CD4-positive, alpha-beta memory T cell (primary cell): ENCODE measurements at regions not wholly inside any gene's neighbourhood (a gene's known extent, or its start where the extent isn't known, plus 50 kb on each side); places are given as distances from the start of the nearest gene placed in this dataset.

Experiments used
- CTCF ChIA-PET: fragments of 350-600 bp; sonication (Branson Sonifier 250); formaldehyde crosslinking; loops from one replicate; lab custom pipeline; 2021; ENCODE audit warnings: inconsistent platforms; ENCODE audit not compliant: partially characterized antibody; lab: Charles Lee
- POLR2A ChIA-PET: fragments of 350-600 bp; sonication (Branson Sonifier 250); formaldehyde crosslinking; loops from one replicate; lab custom pipeline; 2021; ENCODE audit not compliant: partially characterized antibody; lab: Charles Lee
- DNase-seq, 5 donors: peaks; one replicate each; pipeline versions ENCODE4 v3.0.0 to v3.0.0-alpha.2; 2020 to 2022; ENCODE audit warnings: mixed read lengths in 1 of 5
- H3K27ac ChIP-seq: one replicate; pipeline ENCODE4 v1.7.0; 2013; ENCODE audit warnings: low read depth, low read length
- H3K27me3 ChIP-seq: 2 replicates; pipeline ENCODE4 v1.7.0; 2013; ENCODE audit warnings: mild to moderate bottlenecking, low read length, moderate library complexity; ENCODE audit not compliant: insufficient read depth
- H3K36me3 ChIP-seq: 2 replicates; pipeline ENCODE4 v1.7.0; 2013; ENCODE audit warnings: mild to moderate bottlenecking, low read length, moderate library complexity; ENCODE audit not compliant: insufficient read depth
- H3K4me1 ChIP-seq: 2 replicates; pipeline ENCODE4 v1.7.0; 2013; ENCODE audit warnings: mild to moderate bottlenecking, low read length, moderate library complexity; ENCODE audit not compliant: insufficient read depth
- H3K4me3 ChIP-seq, 2 donors: one replicate each; pipeline ENCODE4 v1.7.0; 2013; ENCODE audit warnings: low read length in 2 of 2, mild to moderate bottlenecking in 1 of 2
- H3K9me3 ChIP-seq, 2 donors: one replicate each; pipeline ENCODE4 v1.7.0; 2013; ENCODE audit warnings: low read length in 2 of 2, control low read depth in 1 of 2; ENCODE audit not compliant: control insufficient read depth in 1 of 2
- H3K27ac Mint-ChIP-seq, 7 donors: one replicate each; pipeline ENCODE4 v1.8.0; 2020 to 2021; ENCODE audit warnings: mixed read lengths in 7 of 7, mild to moderate bottlenecking in 6 of 7, inconsistent platforms in 3 of 7, moderate library complexity in 3 of 7
- H3K27me3 Mint-ChIP-seq, 2 donors: one replicate each; pipeline ENCODE4 v1.8.0; 2020 to 2021; ENCODE audit warnings: mixed read lengths in 2 of 2
- H3K36me3 Mint-ChIP-seq, 2 donors: one replicate each; pipeline ENCODE4 v1.8.0; 2020 to 2021; ENCODE audit warnings: mixed read lengths in 2 of 2, inconsistent platforms in 1 of 2, mild to moderate bottlenecking in 1 of 2
- H3K4me1 Mint-ChIP-seq, 4 donors: one replicate each; pipeline ENCODE4 v1.8.0; 2020 to 2021; ENCODE audit warnings: mixed read lengths in 4 of 4, mild to moderate bottlenecking in 1 of 4
- H3K4me3 Mint-ChIP-seq, 8 donors: one replicate each; pipeline ENCODE4 v1.8.0; 2020 to 2021; ENCODE audit warnings: mixed read lengths in 8 of 8, mild to moderate bottlenecking in 7 of 8, moderate library complexity in 6 of 8, inconsistent platforms in 3 of 8
- H3K9me3 Mint-ChIP-seq, 8 donors: one replicate each; pipeline ENCODE4 v1.8.0; 2020 to 2021; ENCODE audit warnings: mixed read lengths in 8 of 8, mild to moderate bottlenecking in 5 of 8, inconsistent platforms in 3 of 8, moderate library complexity in 1 of 8
- intact Hi-C: fragments of 100-400 bp; cut with micrococcal nuclease; formaldehyde crosslinking; loops from one replicate; pipeline ENCODE4 v1.15.1; 2023

GRCh38 chr1:213332491-213332890, 281.4 kb downstream of the RPS6KC1 start:
- ChIA-PET CTCF (no interaction called here), POLR2A (no interaction called here)
- H3K27me3 ChIP-seq: no peaks in the 10 kb centered on the region
- no peak overlapping the region for H3K4me3 ChIP-seq
- no peaks in the 10 kb centered on the region for H3K36me3 ChIP-seq
- H3K9me3 ChIP-seq: no peaks in the 10 kb centered on the region
- H3K4me1 ChIP-seq: no peaks in the 10 kb centered on the region
- no peaks in the 10 kb centered on the region for H3K9me3 Mint-ChIP-seq
- no peaks in the 10 kb centered on the region for H3K36me3 Mint-ChIP-seq
- no peak overlapping the region for H3K27ac ChIP-seq
- no peaks in the 10 kb centered on the region for H3K4me1 Mint-ChIP-seq
- no peak overlapping the region for H3K27ac Mint-ChIP-seq
- peaks cover under 1 to 1% of the 10 kb centered on the region in 2 donors for H3K27me3 Mint-ChIP-seq
- H3K4me3 Mint-ChIP-seq: no peak overlapping the region
- no peak for DNase-seq
- intact Hi-C loops: no loop called here

DNA sequence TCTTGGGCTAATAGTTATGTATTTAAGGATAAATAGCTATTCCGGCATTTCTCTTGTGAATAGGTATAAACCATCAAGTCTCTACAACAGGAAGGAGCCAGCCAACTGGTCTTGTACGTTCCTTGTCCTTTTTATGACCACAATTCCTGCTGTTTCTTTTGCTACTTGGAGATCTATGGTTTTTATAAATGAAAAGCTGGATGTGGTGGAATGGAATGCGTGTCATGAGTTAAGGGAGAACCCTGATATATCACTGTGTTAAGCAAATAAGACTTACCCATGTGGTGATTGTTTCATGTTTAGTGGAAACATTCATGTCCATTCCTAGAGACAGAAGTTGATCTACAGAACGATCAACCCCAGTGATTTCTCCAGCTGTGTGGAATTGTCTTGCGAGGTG, 282.1 kb downstream of the RPS6KC1 start:
- H3K27ac ChIP-seq: no peak overlapping the region
- H3K4me3 Mint-ChIP-seq: no peak overlapping the region
- DNase-seq: no peak
- no peaks in the 10 kb centered on the region for H3K36me3 ChIP-seq
- H3K27ac Mint-ChIP-seq: no peak overlapping the region
- H3K9me3 ChIP-seq: no peaks in the 10 kb centered on the region
- H3K4me1 ChIP-seq: no peaks in the 10 kb centered on the region
- POLR2A ChIA-PET: no interaction called here
- peaks cover 2% of the 10 kb centered on the region in 2 donors for H3K27me3 Mint-ChIP-seq
- H3K36me3 Mint-ChIP-seq: no peaks in the 10 kb centered on the region
- CTCF ChIA-PET: no interaction called here
- H3K4me3 ChIP-seq: no peak overlapping the region
- no peaks in the 10 kb centered on the region for H3K4me1 Mint-ChIP-seq
- intact Hi-C loops: no loop called here
- H3K9me3 Mint-ChIP-seq: no peaks in the 10 kb centered on the region
- no peaks in the 10 kb centered on the region for H3K27me3 ChIP-seq

- no peak for DNase-seq
- POLR2A ChIA-PET: no interaction called here
- intact Hi-C loops: no loop called here
- Histone ChIP-seq H3K27ac (no peak overlapping the region), H3K27me3 (no peaks in the 10 kb centered on the region), H3K4me3 (no peak overlapping the region), H3K4me1 (no peaks in the 10 kb centered on the region), H3K9me3 (no peaks in the 10 kb centered on the region), H3K36me3 (no peaks in the 10 kb centered on the region)
- CTCF ChIA-PET: no interaction called here
- H3K27ac Mint-ChIP-seq: no peak overlapping the region
- H3K9me3 Mint-ChIP-seq: no peaks in the 10 kb centered on the region
- no peaks in the 10 kb centered on the region for H3K36me3 Mint-ChIP-seq
- no peak overlapping the region for H3K4me3 Mint-ChIP-seq
- no peaks in the 10 kb centered on the region for H3K4me1 Mint-ChIP-seq
- H3K27me3 Mint-ChIP-seq: peaks cover 2 to 4% of the 10 kb centered on the region in 2 donors
These were observed 284.0 kb downstream of the RPS6KC1 start for GRCh38 chr1:213335084-213335483.

GRCh38 chr1:213337025-213337678, 286.1 kb downstream of the RPS6KC1 start:
- H3K4me1 Mint-ChIP-seq: no peaks in the 10 kb centered on the region
- H3K36me3 Mint-ChIP-seq: no peaks in the 10 kb centered on the region
- no peaks in the 10 kb centered on the region for H3K4me1 ChIP-seq
- H3K9me3 ChIP-seq: no peaks in the 10 kb centered on the region
- no peak overlapping the region for H3K4me3 Mint-ChIP-seq
- H3K27me3 ChIP-seq: no peaks in the 10 kb centered on the region
- H3K4me3 ChIP-seq: no peak overlapping the region
- no peak overlapping the region for H3K27ac Mint-ChIP-seq
- no peaks in the 10 kb centered on the region for H3K36me3 ChIP-seq
- CTCF ChIA-PET: no interaction called here
- no peak for DNase-seq
- POLR2A ChIA-PET: no interaction called here
- peaks cover 4 to 5% of the 10 kb centered on the region in 2 donors for H3K27me3 Mint-ChIP-seq
- H3K9me3 Mint-ChIP-seq: no peaks in the 10 kb centered on the region
- H3K27ac ChIP-seq: no peak overlapping the region
- intact Hi-C loops: no loop called here

GRCh38 chr1:213340593-213340992, 289.6 kb downstream of the RPS6KC1 start:
- Mint-ChIP-seq H3K4me1 (no peaks in the 10 kb centered on the region), H3K27ac (no peak overlapping the region), H3K27me3 (peaks cover 5% of the 10 kb centered on the region in 2 donors), H3K9me3 (peaks cover 0 to 3% (median 0%) of the 10 kb centered on the region in 8 donors), H3K4me3 (no peak overlapping the region), H3K36me3 (no peaks in the 10 kb centered on the region)
- no peak overlapping the region for H3K27ac ChIP-seq
- H3K4me1 ChIP-seq: no peaks in the 10 kb centered on the region
- no peak for DNase-seq
- no peak overlapping the region for H3K4me3 ChIP-seq
- H3K9me3 ChIP-seq: no peaks in the 10 kb centered on the region
- CTCF ChIA-PET: interaction anchor here (0.6 kb wide), 1 partner anchor 16 kb away, joined by 3 read pairs; no protein-coding TSS in a partner anchor
- H3K36me3 ChIP-seq: no peaks in the 10 kb centered on the region
- intact Hi-C loops: no loop called here
- POLR2A ChIA-PET: no interaction called here
- no peaks in the 10 kb centered on the region for H3K27me3 ChIP-seq

DNA sequence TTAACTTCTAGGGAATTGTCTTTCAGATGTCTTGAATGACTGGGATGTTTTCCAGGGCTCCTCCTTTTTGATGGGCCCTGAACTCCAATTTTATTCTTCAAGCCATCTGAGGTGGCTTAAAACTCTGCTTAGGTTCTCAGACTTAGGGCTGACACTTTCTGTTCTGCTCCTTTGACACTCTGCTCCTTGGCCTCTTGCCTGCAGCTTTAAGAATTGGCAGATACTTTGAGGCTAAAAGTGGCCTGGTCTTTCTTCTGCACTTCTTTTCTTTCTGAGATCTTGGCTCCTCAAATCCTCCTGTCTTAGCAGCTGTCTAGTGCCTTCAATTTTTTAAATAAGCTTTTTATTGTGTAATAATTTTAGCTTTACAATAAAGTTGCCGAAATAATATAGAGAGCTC, 294.6 kb downstream of the RPS6KC1 start:
- Mint-ChIP-seq H3K4me3 (no peak overlapping the region), H3K4me1 (no peaks in the 10 kb centered on the region), H3K27me3 (peaks cover 1 to 6% of the 10 kb centered on the region in 2 donors), H3K36me3 (no peaks in the 10 kb centered on the region), H3K27ac (no peak overlapping the region), H3K9me3 (peaks cover 0 to 3% (median 0%) of the 10 kb centered on the region in 8 donors)
- no peak for DNase-seq
- Histone ChIP-seq H3K27me3 (no peaks in the 10 kb centered on the region), H3K9me3 (no peaks in the 10 kb centered on the region), H3K4me3 (no peak overlapping the region), H3K27ac (no peak overlapping the region), H3K36me3 (no peaks in the 10 kb centered on the region), H3K4me1 (no peaks in the 10 kb centered on the region)
- ChIA-PET POLR2A (no interaction called here), CTCF (no interaction called here)
- intact Hi-C loops: no loop called here

GRCh38 chr1:213357403-213357802, 306.4 kb downstream of the RPS6KC1 start:
- ChIA-PET CTCF (no interaction called here), POLR2A (no interaction called here)
- H3K27ac Mint-ChIP-seq: no peak overlapping the region
- intact Hi-C loops: no loop called here
- H3K4me3 ChIP-seq: no peak overlapping the region
- no peaks in the 10 kb centered on the region for H3K27me3 ChIP-seq
- no peak overlapping the region for H3K27ac ChIP-seq
- no peaks in the 10 kb centered on the region for H3K4me1 ChIP-seq
- H3K27me3 Mint-ChIP-seq: peaks cover 4 to 6% of the 10 kb centered on the region in 2 donors
- DNase-seq: no peak
- no peaks in the 10 kb centered on the region for H3K36me3 ChIP-seq
- no peak overlapping the region for H3K4me3 Mint-ChIP-seq
- H3K36me3 Mint-ChIP-seq: no peaks in the 10 kb centered on the region
- peaks cover 0 to 2% (median 0%) of the 10 kb centered on the region in 8 donors for H3K9me3 Mint-ChIP-seq
- no peaks in the 10 kb centered on the region for H3K9me3 ChIP-seq
- no peaks in the 10 kb centered on the region for H3K4me1 Mint-ChIP-seq
